ENCODE measurements at regions not wholly inside any gene's neighbourhood (a gene's known extent, or its start where the extent isn't known, plus 50 kb on each side); places are given as distances from the start of the nearest gene placed in this dataset.

- no peaks in the 10 kb centered on the region for H3K27me3 ChIP-seq (ENCODE audit: insufficient read depth, poor library complexity, severe bottlenecking)
- H3K4me3 ChIP-seq (replicated peaks; ENCODE audit: insufficient read depth, low read length) = no peak overlapping the region
- no peak for DNase-seq (ENCODE audit: low read depth in 1 of 2, low spot score in 1 of 2)
- TF ChIP-seq CTCF (IDR thresholded peaks at IDR 0.05; ENCODE audit: insufficient read depth, low read length) (no peak), GABPA (IDR thresholded peaks at IDR 0.05; ENCODE audit: low read depth) (no peak), REST (IDR thresholded peaks at IDR 0.05; ENCODE audit: insufficient replicate concordance, low read depth) (no peak), POLR2AphosphoS5 (IDR thresholded peaks at IDR 0.05; ENCODE audit: low read depth) (no peak), SPI1 (IDR thresholded peaks at IDR 0.05; ENCODE audit: borderline replicate concordance, low read depth) (no peak)
- H3K27ac ChIP-seq (replicated peaks) = no peak overlapping the region
Measured at GRCh38 chr13:80550971-80551441, 210.1 kb upstream of the SPRY2 start.

- Histone ChIP-seq H3K4me3 (replicated peaks; ENCODE audit: insufficient read depth, low read length) (no peak overlapping the region), H3K27ac (replicated peaks) (no peak overlapping the region), H3K27me3 (ENCODE audit: insufficient read depth, poor library complexity, severe bottlenecking) (no peaks in the 10 kb centered on the region)
- DNase-seq (ENCODE audit: low read depth in 1 of 2, low spot score in 1 of 2) = no peak
- TF ChIP-seq CTCF (IDR thresholded peaks at IDR 0.05; ENCODE audit: insufficient read depth, low read length) = no peak
- TF ChIP-seq SPI1 (IDR thresholded peaks at IDR 0.05; ENCODE audit: borderline replicate concordance, low read depth) = no peak
- TF ChIP-seq REST (IDR thresholded peaks at IDR 0.05; ENCODE audit: insufficient replicate concordance, low read depth) = no peak
- no peak for TF ChIP-seq GABPA (IDR thresholded peaks at IDR 0.05; ENCODE audit: low read depth)
- no peak for TF ChIP-seq POLR2AphosphoS5 (IDR thresholded peaks at IDR 0.05; ENCODE audit: low read depth)
Measured at GRCh38 chr13:80548915-80549314, 208.0 kb upstream of the SPRY2 start.

- DNase-seq (ENCODE audit: low read depth in 1 of 2, low spot score in 1 of 2) = no peak
Measured at GRCh38 chr13:80547885-80548825, 207.2 kb upstream of the SPRY2 start.

More at GRCh38 chr13:80547885-80548825, 207.2 kb upstream of the SPRY2 start:
- H3K27me3 ChIP-seq (ENCODE audit: insufficient read depth, poor library complexity, severe bottlenecking) = no peaks in the 10 kb centered on the region
- H3K4me3 ChIP-seq (replicated peaks; ENCODE audit: insufficient read depth, low read length) = no peak overlapping the region
- TF ChIP-seq REST (IDR thresholded peaks at IDR 0.05; ENCODE audit: insufficient replicate concordance, low read depth) (no peak), SPI1 (IDR thresholded peaks at IDR 0.05; ENCODE audit: borderline replicate concordance, low read depth) (no peak), CTCF (IDR thresholded peaks at IDR 0.05; ENCODE audit: insufficient read depth, low read length) (no peak), POLR2AphosphoS5 (IDR thresholded peaks at IDR 0.05; ENCODE audit: low read depth) (no peak), GABPA (IDR thresholded peaks at IDR 0.05; ENCODE audit: low read depth) (no peak)
- H3K27ac ChIP-seq (replicated peaks) = no peak overlapping the region

Measured in HL-60 (cell line).